Ishikawa (cell line): ENCODE measurements at regions not wholly inside any gene's neighbourhood (a gene's known extent, or its start where the extent isn't known, plus 50 kb on each side); places are given as distances from the start of the nearest gene placed in this dataset.

Experiments used
- CEBPB ChIP-seq: IDR thresholded peaks from 2 replicates; pipeline ENCODE4 v1.6.1; 2012
- CREB1 ChIP-seq: IDR thresholded peaks from 2 replicates; pipeline ENCODE4 v1.6.1; 2012; ENCODE audit warnings: low read depth
- EGR1 ChIP-seq: IDR thresholded peaks from 2 replicates; pipeline ENCODE4 v1.6.1; 2012
- EP300 ChIP-seq: IDR thresholded peaks from 2 replicates; pipeline ENCODE4 v1.6.1; 2012; ENCODE audit warnings: borderline replicate concordance
- FOXM1 ChIP-seq: IDR thresholded peaks from 2 replicates; pipeline ENCODE4 v1.6.1; 2012; ENCODE audit warnings: low read depth, borderline replicate concordance
- NFIC ChIP-seq: IDR thresholded peaks from 2 replicates; pipeline ENCODE4 v1.6.1; 2012
- RAD21 ChIP-seq: IDR thresholded peaks from 2 replicates; pipeline ENCODE4 v1.6.1; 2012; ENCODE audit warnings: low read depth
- TAF1 ChIP-seq: IDR thresholded peaks from 2 replicates; pipeline ENCODE4 v1.6.1; 2012; ENCODE audit warnings: low read depth, mild to moderate bottlenecking
- TCF12 ChIP-seq: IDR thresholded peaks from 2 replicates; pipeline ENCODE4 v1.6.1; 2012; ENCODE audit warnings: low read depth
- TEAD4 ChIP-seq: IDR thresholded peaks from 2 replicates; pipeline ENCODE4 v1.6.1; 2012
- YY1 ChIP-seq: IDR thresholded peaks from 2 replicates; pipeline ENCODE4 v1.6.1; 2012; ENCODE audit warnings: low read depth
- ZBTB7A ChIP-seq: IDR thresholded peaks from 2 replicates; pipeline ENCODE4 v1.6.1; 2012; ENCODE audit warnings: low read depth
- TF ChIP-seq, protein P1 (sequence below): IDR thresholded peaks from 2 replicates; pipeline ENCODE4 v1.6.1; 2012; ENCODE audit warnings: low read depth, mild to moderate bottlenecking
- TF ChIP-seq, protein P2 (sequence below): IDR thresholded peaks from 2 replicates; pipeline ENCODE4 v1.6.1; 2012
- TF ChIP-seq, protein P3 (sequence below): IDR thresholded peaks from 2 replicates; pipeline ENCODE4 v1.6.1; 2012

DNA sequence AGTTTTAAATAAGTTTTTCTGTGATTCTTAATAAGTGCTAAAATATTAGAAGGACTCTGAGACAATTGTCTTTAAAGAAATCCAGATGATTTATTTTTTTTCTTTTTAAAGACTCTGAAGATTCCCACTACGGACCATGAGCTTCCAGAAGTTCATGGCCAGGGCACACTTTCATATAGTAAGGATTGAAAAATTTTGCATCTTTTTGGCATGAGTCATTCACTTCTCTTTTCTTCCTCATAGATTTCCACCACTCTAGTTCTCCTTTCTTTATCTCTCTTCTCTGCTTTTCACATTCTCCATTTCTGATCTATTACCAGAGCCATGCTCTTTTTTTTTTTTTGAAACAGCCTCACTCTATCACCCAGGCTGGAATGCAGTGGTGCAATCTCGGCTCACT, 385.8 kb downstream of the FLRT2 start:
- TF ChIP-seq CREB1, result no peak
- TF ChIP-seq, protein P1, sequence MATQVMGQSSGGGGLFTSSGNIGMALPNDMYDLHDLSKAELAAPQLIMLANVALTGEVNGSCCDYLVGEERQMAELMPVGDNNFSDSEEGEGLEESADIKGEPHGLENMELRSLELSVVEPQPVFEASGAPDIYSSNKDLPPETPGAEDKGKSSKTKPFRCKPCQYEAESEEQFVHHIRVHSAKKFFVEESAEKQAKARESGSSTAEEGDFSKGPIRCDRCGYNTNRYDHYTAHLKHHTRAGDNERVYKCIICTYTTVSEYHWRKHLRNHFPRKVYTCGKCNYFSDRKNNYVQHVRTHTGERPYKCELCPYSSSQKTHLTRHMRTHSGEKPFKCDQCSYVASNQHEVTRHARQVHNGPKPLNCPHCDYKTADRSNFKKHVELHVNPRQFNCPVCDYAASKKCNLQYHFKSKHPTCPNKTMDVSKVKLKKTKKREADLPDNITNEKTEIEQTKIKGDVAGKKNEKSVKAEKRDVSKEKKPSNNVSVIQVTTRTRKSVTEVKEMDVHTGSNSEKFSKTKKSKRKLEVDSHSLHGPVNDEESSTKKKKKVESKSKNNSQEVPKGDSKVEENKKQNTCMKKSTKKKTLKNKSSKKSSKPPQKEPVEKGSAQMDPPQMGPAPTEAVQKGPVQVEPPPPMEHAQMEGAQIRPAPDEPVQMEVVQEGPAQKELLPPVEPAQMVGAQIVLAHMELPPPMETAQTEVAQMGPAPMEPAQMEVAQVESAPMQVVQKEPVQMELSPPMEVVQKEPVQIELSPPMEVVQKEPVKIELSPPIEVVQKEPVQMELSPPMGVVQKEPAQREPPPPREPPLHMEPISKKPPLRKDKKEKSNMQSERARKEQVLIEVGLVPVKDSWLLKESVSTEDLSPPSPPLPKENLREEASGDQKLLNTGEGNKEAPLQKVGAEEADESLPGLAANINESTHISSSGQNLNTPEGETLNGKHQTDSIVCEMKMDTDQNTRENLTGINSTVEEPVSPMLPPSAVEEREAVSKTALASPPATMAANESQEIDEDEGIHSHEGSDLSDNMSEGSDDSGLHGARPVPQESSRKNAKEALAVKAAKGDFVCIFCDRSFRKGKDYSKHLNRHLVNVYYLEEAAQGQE, result no peak
- no peak for TF ChIP-seq FOXM1
- no peak for TF ChIP-seq TAF1
- no peak for TF ChIP-seq EGR1
- TF ChIP-seq EP300, result no peak
- TF ChIP-seq TEAD4, result no peak
- TF ChIP-seq YY1, result no peak
- TF ChIP-seq, protein P2, sequence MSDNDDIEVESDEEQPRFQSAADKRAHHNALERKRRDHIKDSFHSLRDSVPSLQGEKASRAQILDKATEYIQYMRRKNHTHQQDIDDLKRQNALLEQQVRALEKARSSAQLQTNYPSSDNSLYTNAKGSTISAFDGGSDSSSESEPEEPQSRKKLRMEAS, result no peak
- no peak for TF ChIP-seq TCF12
- TF ChIP-seq RAD21, result no peak
- TF ChIP-seq ZBTB7A, result no peak
- TF ChIP-seq NFIC, result no peak

DNA sequence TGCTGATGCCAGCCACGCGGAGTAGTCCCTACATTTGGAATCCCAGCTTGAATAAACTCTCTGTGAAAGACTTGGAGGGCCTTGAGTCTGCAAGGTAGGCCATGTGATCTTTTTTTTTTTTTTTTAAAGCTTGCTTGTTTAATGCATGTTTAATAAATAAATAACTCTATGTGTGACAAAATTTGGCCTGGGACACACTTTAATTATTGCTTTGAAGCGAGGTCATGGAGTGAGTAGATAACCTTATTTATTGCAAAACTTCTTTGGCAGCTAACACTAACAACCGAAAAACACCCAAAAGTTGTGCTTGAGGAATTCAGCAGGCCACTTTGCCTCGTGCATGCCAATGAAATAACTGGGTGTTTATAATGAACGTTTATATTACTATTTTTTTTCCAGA, 382.2 kb downstream of the FLRT2 start:
- no peak for TF ChIP-seq EGR1
- TF ChIP-seq, protein P3, sequence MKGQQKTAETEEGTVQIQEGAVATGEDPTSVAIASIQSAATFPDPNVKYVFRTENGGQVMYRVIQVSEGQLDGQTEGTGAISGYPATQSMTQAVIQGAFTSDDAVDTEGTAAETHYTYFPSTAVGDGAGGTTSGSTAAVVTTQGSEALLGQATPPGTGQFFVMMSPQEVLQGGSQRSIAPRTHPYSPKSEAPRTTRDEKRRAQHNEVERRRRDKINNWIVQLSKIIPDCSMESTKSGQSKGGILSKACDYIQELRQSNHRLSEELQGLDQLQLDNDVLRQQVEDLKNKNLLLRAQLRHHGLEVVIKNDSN, result no peak
- TF ChIP-seq RAD21, result no peak
- no peak for TF ChIP-seq TEAD4
- no peak for TF ChIP-seq EP300
- TF ChIP-seq TCF12, result no peak
- no peak for TF ChIP-seq YY1
- no peak for TF ChIP-seq NFIC
- TF ChIP-seq, protein P1, result no peak
- no peak for TF ChIP-seq FOXM1
- TF ChIP-seq ZBTB7A, result no peak
- no peak for TF ChIP-seq TAF1
- TF ChIP-seq, protein P2, result no peak
- TF ChIP-seq CEBPB, result no peak

DNA sequence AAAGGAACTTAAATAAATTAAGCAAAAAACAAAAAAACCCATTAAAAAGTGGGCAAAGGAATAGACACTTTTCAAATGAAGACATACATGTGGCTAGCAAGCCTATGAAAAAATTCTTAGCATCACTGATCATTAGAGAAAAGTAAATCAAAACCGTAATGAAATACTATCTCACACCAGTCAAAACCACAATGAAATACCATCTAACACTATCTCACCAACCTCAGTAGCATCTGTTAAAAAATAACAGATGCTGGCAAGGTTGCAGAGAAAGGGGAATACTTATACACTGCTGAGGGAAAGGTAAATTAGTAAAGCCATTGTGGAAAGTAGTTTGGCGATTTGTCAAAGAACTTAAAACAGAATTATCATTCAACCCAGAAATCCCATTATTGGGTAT, 381.1 kb downstream of the FLRT2 start:
- TF ChIP-seq RAD21, result no peak
- TF ChIP-seq TAF1, result no peak
- TF ChIP-seq TEAD4, result no peak
- TF ChIP-seq, protein P1, result no peak
- no peak for TF ChIP-seq NFIC
- TF ChIP-seq EP300, result no peak
- TF ChIP-seq TCF12, result no peak
- no peak for TF ChIP-seq YY1

DNA sequence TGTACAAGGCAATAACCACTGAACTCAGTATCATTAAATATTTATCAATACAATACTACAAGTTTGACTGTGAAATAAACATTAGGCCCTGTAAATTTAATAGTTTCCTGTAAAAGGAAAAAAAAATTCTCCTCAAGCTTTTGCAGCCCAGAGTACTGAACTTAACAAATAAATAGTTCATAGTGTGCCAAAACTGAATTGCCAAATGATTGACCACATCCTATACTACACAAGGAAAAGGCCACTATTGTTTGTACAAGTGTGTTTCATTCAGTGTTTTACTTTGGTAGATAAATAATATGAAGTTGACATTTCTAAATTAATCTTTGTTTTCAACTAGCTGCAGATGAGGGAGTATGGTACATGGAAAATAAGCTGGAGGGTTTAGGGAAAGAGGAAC, 379.6 kb downstream of the FLRT2 start:
- TF ChIP-seq, protein P1, result no peak
- no peak for TF ChIP-seq TCF12
- TF ChIP-seq, protein P3, result no peak
- TF ChIP-seq RAD21, result no peak
- TF ChIP-seq EP300, result no peak
- TF ChIP-seq NFIC, result no peak
- TF ChIP-seq TEAD4, result no peak
- no peak for TF ChIP-seq ZBTB7A
- no peak for TF ChIP-seq CEBPB
- TF ChIP-seq, protein P2, result no peak
- TF ChIP-seq TAF1, result no peak
- TF ChIP-seq YY1, result no peak
- no peak for TF ChIP-seq FOXM1
- no peak for TF ChIP-seq EGR1
- no peak for TF ChIP-seq CREB1
